ENCODE measurements at regions not wholly inside any gene's neighbourhood (a gene's known extent, or its start where the extent isn't known, plus 50 kb on each side); places are given as distances from the start of the nearest gene placed in this dataset.
"Not testable (repeated sequence)": the region's sequence is repeated elsewhere in the genome, so short reads cannot be mapped to it uniquely, and the experiment has no call there.

DNA sequence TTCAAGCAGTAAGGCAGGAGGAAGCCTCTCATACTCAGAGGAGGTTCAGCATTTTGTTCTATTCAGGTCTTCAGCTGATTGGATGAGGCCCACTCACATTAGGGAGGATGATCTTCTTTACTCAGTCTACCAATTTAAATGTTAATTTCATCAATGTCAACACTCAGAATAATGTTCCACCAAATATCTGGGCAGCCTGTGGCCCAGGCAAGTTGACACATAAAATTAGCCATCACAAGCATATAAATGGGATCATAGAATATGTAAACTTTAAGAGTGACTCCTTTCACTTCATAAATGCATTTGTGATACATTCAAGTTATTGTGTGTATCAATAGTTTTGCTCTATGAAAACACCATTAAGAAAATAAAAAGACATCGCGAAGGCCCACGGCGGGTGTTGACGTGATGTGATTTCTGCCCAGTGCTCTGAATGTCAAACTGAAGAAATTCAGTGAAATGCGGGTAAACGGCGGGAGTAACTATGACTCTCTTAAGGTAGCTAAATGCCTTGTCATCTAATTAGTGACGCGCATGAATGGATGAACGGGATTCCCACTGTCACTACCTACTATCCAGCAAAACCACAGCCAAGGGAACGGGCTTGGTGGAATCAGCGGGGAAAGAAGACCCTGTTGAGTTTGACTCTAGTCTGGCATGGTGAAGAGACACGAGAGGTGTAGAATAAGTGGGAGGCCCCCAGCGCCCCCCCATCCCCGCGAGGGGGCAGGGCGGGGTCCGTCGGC is 536.1 kb upstream of the AUTS2 start:
- DNase-seq (ENCODE audit: low read depth): no peak

DNA sequence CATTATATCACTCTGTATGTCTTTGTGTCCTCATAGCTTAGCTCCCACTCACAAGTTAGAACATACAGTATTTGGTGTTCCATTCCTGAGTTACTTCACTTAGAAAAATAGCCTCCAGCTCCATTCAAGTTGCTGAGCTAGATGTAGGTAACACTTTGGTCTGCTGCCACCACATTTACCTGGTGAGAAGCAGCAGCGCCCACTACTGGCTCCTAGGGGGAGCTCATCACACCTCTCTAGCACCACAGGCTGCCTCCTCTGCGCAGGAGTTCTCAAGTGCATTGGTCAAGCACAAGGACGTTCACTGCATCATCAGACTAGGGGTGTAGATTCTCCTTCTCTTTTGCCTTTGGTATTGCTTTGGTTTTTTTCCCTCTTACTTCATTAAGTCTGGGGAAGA is 530.9 kb upstream of the AUTS2 start:
- DNase-seq (ENCODE audit: low read depth): no peak

GRCh38 chr7:69070476-69070875 is 527.8 kb upstream of the AUTS2 start:
- no peak for DNase-seq (ENCODE audit: low read depth)

GRCh38 chr7:69076566-69076965 is 521.7 kb upstream of the AUTS2 start:
- DNase-seq (ENCODE audit: low read depth): no peak

DNA sequence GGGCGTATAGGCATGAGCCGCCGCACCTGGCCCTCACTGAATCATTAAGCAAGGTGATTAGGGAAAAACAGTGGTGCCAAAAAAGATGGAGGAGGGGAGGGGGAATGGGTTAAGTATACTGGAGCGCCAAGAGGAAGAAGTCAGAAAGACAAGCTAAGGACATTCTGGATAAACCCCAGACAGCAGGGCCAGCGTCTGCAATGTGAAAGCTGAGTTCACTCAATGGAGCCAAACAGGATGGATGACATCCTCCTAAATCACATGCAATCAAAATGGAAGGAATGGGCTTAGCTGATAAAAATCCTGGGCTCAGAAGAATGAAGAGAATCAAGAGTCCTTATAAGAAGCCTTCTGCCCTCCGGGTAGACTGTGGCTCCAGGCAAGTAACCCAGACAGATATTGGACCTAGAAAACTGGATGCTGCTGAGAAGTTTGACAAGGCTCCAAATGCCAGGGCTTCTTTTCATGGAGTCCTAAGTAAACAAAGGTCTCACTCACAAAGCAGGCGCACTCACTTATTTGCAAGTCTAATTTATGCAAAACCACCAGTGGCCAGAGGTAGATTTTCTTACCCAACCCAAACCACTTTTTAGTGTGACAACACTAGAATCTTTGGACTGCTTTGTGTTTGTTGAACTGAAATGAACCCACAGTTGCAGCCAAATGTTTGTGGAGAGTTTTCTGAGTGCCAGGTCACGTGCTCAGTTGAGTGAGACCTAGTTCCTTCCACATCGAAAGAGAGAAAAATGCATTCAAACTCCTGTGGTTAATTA is 519.1 kb upstream of the AUTS2 start:
- DNase-seq (ENCODE audit: low read depth): peak; percentile 66

- not testable (repeated sequence) for DNase-seq (ENCODE audit: low read depth)
Measured at GRCh38 chr7:69087281-69087680, 511.0 kb upstream of the AUTS2 start.

GRCh38 chr7:69088185-69088584 is 510.1 kb upstream of the AUTS2 start:
- DNase-seq (ENCODE audit: low read depth): no peak

DNA sequence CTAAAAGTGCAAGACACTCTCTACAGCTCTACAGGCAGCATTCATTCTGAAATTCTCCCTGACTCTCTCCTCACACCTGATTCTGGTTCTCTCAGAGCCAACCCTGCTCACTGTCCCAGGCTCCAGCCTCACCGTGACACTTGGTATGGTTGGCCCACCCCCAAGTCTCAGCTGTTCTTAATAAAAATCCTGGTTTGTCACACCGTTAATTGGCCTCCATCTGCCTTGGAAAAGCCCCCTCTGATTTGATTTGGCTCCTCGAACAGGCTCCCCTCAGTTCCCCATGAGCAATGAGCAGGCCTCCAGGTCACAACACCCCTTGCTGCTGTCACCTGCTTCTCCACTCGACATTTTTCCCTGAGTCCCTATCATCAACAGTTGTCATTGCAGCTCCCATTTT is 507.3 kb upstream of the AUTS2 start:
- DNase-seq (ENCODE audit: low read depth): no peak

- DNase-seq (ENCODE audit: low read depth): no peak
Measured at GRCh38 chr7:69091521-69091920, 506.8 kb upstream of the AUTS2 start.

DNA sequence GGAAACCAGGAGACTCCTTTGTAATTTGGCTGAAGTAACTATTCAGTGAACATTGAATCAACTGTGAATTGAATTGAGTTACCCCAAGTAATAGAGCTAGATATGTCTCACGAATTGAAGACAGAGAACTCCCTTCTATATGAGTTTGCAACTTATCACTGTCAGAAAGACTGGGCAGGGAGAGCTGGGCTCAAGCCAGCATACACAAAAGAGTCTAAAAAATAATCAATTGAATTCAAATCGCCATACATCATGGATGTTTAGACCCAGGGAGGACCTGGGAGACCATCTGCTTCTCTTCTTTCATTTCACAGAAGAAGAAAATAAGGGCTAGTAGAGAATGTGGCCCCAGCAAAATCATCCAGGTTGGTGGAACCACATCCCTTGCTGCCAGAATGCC is 503.1 kb upstream of the AUTS2 start:
- DNase-seq (ENCODE audit: low read depth): no peak

GRCh38 chr7:69095649-69096048 is 502.6 kb upstream of the AUTS2 start:
- no peak for DNase-seq (ENCODE audit: low read depth)

- no peak for DNase-seq (ENCODE audit: low read depth)
Measured at GRCh38 chr7:69104023-69104422, 494.3 kb upstream of the AUTS2 start.

GRCh38 chr7:69105092-69105491 is 493.2 kb upstream of the AUTS2 start:
- no peak for DNase-seq (ENCODE audit: low read depth)

- no peak for DNase-seq (ENCODE audit: low read depth)
Measured at GRCh38 chr7:69105981-69106380, 492.3 kb upstream of the AUTS2 start.

DNA sequence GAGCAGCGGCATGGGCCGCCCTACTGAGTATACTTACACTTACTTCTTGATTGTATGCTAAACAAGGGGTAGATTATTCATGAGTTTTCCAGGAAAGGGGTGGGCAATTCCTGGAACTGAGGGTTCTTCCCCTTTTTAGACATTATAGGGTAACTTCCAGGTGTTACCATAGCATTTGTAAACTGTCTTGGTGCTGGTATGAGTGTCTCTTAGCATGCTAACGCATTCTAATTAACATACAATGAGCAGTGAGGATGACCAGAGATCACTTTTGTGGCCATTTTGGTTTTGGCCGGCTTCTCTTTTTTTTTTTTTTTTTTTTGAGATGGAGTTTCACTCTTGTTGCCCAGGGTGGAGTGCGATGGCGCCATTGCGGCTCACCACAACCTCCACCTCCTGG is 491.8 kb upstream of the AUTS2 start:
- not testable (repeated sequence) for DNase-seq (ENCODE audit: low read depth)

DNA sequence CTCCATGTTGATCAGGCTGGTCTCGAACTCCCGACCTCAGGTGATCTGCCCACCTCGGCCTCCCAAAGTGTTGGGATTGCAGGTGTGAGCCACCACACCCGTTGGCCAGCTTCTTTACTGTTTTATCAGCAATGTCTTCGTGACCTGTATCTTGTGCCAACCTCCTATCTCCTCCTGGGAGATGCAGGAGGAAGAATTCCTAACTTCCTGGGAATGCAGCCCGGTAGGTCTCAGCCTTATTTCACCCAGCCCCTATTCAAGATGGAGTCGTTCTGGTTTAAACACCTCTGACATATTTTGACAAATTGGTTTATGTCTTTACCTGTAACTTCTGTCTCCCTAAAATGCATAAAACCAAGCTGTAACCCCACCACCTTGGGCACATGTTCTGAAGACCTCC is 491.3 kb upstream of the AUTS2 start:
- DNase-seq (ENCODE audit: low read depth): not testable (repeated sequence)

GRCh38 chr7:69108097-69108496 is 490.2 kb upstream of the AUTS2 start:
- DNase-seq (ENCODE audit: low read depth): no peak

DNA sequence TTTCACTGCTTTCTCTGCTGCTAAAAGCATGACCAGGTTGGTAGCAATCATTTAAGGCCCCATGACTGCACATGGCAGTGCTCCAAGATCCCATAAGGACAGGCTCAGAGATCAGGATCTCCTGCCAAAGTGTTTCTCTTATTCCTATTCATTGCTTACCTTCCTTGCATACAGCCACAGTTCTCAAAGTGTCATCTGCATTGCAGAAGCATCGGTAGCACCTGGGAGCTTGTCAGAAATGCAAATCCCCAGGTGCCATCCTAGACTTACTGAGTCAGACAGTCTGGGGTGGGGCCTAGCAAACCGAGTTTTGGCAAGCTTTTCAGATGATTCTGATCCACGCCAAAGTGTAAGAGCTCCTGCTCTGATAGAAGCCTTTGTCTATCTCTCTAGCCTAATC is 489.0 kb upstream of the AUTS2 start:
- no peak for DNase-seq (ENCODE audit: low read depth)

- no peak for DNase-seq (ENCODE audit: low read depth)
Measured at GRCh38 chr7:69109879-69110278, 488.4 kb upstream of the AUTS2 start.

GRCh38 chr7:69110450-69111050 is 487.7 kb upstream of the AUTS2 start:
- DNase-seq (ENCODE audit: low read depth): no peak

DNA sequence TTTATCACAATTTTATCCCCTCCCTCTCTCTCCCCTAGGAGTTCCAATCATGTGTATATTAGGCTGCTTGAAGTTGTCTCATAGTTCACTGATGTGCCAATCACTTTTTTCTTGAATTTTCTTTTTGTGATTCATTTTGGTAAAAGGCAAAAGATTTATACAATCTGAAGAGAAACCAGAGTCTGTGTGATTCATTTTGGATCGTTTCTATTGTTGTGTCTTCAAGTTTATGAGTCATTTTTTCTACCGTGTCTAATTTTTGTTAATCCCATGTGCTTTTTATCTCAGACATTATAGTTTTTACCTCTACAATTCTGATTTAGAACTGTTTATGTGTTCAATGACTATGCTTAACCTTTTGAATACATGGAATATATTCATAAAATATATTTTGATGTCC is 483.9 kb upstream of the AUTS2 start:
- no peak for DNase-seq (ENCODE audit: low read depth)

GRCh38 chr7:69115788-69116187 is 482.5 kb upstream of the AUTS2 start:
- DNase-seq (ENCODE audit: low read depth): no peak

- DNase-seq (ENCODE audit: low read depth): not testable (repeated sequence)
Measured at GRCh38 chr7:69116196-69116595, 482.1 kb upstream of the AUTS2 start.

All from forelimb muscle (tissue), 1 donor.